ENCODE measurements at regions not wholly inside any gene's neighbourhood (a gene's known extent, or its start where the extent isn't known, plus 50 kb on each side); places are given as distances from the start of the nearest gene placed in this dataset.

DNA sequence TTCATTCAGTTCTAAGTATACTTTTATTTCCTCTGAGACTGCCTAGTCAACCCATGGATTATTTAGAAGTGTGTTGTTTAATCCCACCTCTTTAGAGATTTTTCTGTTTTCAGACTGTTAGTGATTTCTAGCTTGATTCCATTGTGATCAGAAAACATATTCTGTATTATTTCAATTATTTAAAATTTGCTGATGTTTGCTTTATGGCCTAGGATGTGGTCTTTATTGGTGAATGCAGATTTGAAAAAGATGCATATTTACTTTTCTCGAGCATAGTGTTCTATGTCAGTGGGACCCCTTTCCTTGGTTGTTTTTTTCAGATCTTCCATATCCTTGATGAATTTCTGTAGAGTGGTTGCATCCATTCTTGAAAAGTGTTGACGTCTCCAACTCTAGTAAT lies 487.2 kb upstream of the HS6ST1 start:
- TF ChIP-seq CTCF (IDR thresholded peaks at IDR 0.05; ENCODE audit: low read depth, low read length), result no peak
- no peak for TF ChIP-seq EZH2phosphoT487 (IDR thresholded peaks at IDR 0.05; ENCODE audit: low read depth)
